Hepatocyte (in vitro differentiated cells): ENCODE measurements at regions not wholly inside any gene's neighbourhood (a gene's known extent, or its start where the extent isn't known, plus 50 kb on each side); places are given as distances from the start of the nearest gene placed in this dataset.

Experiments used
- DNase-seq: peaks from one replicate; pipeline ENCODE4 v3.0.0-alpha.2; 2016; ENCODE audit warnings: low spot score
- H2AFZ ChIP-seq: fragments of 200-600 bp; sonication (generic); 2 replicates; pipeline ENCODE4 v1.6.0; 2016; ENCODE audit warnings: antibody characterized with exemption, mild to moderate bottlenecking
- H3K27ac ChIP-seq: fragments of 200-600 bp; sonication (generic); 2 replicates; pipeline ENCODE4 v1.5.1; 2016; ENCODE audit warnings: mild to moderate bottlenecking
- H3K27me3 ChIP-seq: fragments of 200-600 bp; sonication (generic); 2 replicates; pipeline ENCODE4 v1.6.1; 2016
- H3K36me3 ChIP-seq: fragments of 200-600 bp; sonication (generic); replicated peaks from 2 replicates; pipeline ENCODE4 v1.5.1; 2016; ENCODE audit warnings: low read depth; ENCODE audit not compliant: insufficient read depth
- H3K4me1 ChIP-seq: fragments of 200-600 bp; sonication (generic); 2 replicates; pipeline ENCODE4 v1.5.1; 2016; ENCODE audit warnings: mild to moderate bottlenecking, moderate library complexity; ENCODE audit not compliant: insufficient read depth
- H3K4me2 ChIP-seq: fragments of 200-600 bp; sonication (generic); 2 replicates; pipeline ENCODE4 v1.6.0; 2016
- H3K4me3 ChIP-seq: fragments of 200-600 bp; sonication (generic); 2 replicates; pipeline ENCODE4 v1.5.1; 2016; ENCODE audit warnings: mild to moderate bottlenecking
- H3K79me2 ChIP-seq: fragments of 200-600 bp; sonication (generic); 2 replicates; pipeline ENCODE4 v1.6.0; 2017; ENCODE audit warnings: mild to moderate bottlenecking
- H3K9me2 ChIP-seq: fragments of 200-600 bp; sonication (generic); replicated peaks from 2 replicates; pipeline ENCODE4 v1.6.0; 2017; ENCODE audit warnings: mild to moderate bottlenecking; ENCODE audit not compliant: insufficient read depth
- H3K9me3 ChIP-seq: fragments of 200-600 bp; sonication (generic); 2 replicates; pipeline ENCODE4 v1.5.1; 2016; ENCODE audit warnings: low read depth, mild to moderate bottlenecking
- H4K20me1 ChIP-seq: fragments of 200-600 bp; sonication (generic); 2 replicates; pipeline ENCODE4 v1.6.0; 2016; ENCODE audit warnings: mild to moderate bottlenecking; ENCODE audit not compliant: insufficient read depth, poor library complexity, severe bottlenecking
- CTCF ChIP-seq: fragments of 200-600 bp; sonication (generic); IDR thresholded peaks from 2 replicates; pipeline ENCODE4 v1.5.1; 2016; ENCODE audit warnings: antibody characterized with exemption, mild to moderate bottlenecking; ENCODE audit not compliant: poor library complexity
- EZH2 ChIP-seq: fragments of 200-600 bp; sonication (generic); IDR thresholded peaks from 2 replicates; pipeline ENCODE4 v1.6.1; 2016; ENCODE audit warnings: antibody characterized with exemption, mild to moderate bottlenecking, borderline replicate concordance
- EZH2phosphoT487 ChIP-seq: fragments of 200-600 bp; sonication (generic); IDR thresholded peaks from one replicate; pipeline ENCODE4 v1.6.1; 2018; ENCODE audit warnings: antibody characterized with exemption, mild to moderate bottlenecking, low read depth, moderate library complexity; ENCODE audit not compliant: unreplicated experiment, severe bottlenecking
- WGBS: methylation state at CpG from one replicate; pipeline ENCODE4 v1.1.6; 2016; ENCODE audit warnings: low lambda C conversion rate; ENCODE audit errors: missing lambda C conversion rate; 5-methylcytosine and 5-hydroxymethylcytosine counted together

GRCh38 chr16:5971106-5971505 lies 873.5 kb upstream of the EEF2KMT start:
- Histone ChIP-seq H3K4me3 (no peak overlapping the region), H3K9me3 (no peaks in the 10 kb centered on the region), H3K4me1 (no peaks in the 10 kb centered on the region), H2AFZ (no peak overlapping the region), H3K9me2 (no peaks in the 10 kb centered on the region), H3K79me2 (no peaks in the 10 kb centered on the region), H3K4me2 (no peak overlapping the region), H3K36me3 (no peaks in the 10 kb centered on the region), H3K27ac (no peak overlapping the region), H4K20me1 (no peaks in the 10 kb centered on the region), H3K27me3 (no peaks in the 10 kb centered on the region)
- 79% methylated on average over 2 of the region's 2 CpGs for WGBS
- DNase-seq = no peak
- no peak for TF ChIP-seq EZH2phosphoT487
- TF ChIP-seq EZH2 = no peak
- TF ChIP-seq CTCF = no peak

- Histone ChIP-seq H3K79me2 (no peaks in the 10 kb centered on the region), H3K27me3 (no peaks in the 10 kb centered on the region), H3K9me3 (no peaks in the 10 kb centered on the region), H3K4me3 (no peak overlapping the region), H3K4me2 (no peak overlapping the region), H3K9me2 (no peaks in the 10 kb centered on the region), H3K4me1 (no peaks in the 10 kb centered on the region), H2AFZ (no peak overlapping the region), H3K27ac (no peak overlapping the region), H4K20me1 (no peaks in the 10 kb centered on the region), H3K36me3 (no peaks in the 10 kb centered on the region)
- no peak for DNase-seq
- no peak for TF ChIP-seq EZH2
- TF ChIP-seq CTCF = no peak
- no peak for TF ChIP-seq EZH2phosphoT487
- 87% methylated on average over 7 of the region's 7 CpGs for WGBS
Observed at GRCh38 chr16:5966004-5966403, 868.4 kb upstream of the EEF2KMT start.

DNA sequence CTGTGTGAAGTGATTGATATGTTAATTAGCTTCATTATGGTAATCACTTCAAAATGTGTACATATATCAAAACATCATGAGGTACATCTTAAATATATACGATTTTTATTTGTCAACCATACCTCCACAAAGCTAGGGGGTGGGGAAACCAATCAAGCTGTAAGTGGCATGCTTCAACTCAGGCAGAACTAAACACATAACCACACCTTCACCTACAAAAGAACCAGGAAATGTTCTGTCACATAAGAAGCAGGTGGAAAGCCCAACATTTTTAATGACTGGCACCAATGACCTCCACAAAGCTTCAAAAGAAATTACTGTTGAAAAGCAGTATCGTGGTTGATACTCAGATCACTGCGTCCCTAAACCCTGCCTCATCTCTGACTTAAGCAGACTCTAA lies 867.7 kb upstream of the EEF2KMT start:
- no peaks in the 10 kb centered on the region for H4K20me1 ChIP-seq
- WGBS = 87% methylated on average over 3 of the region's 3 CpGs

More for the DNA sequence above, 867.7 kb upstream of the EEF2KMT start:
- H3K27me3 ChIP-seq = no peaks in the 10 kb centered on the region
- DNase-seq = no peak
- H3K9me3 ChIP-seq = no peaks in the 10 kb centered on the region
- H3K4me3 ChIP-seq = no peak overlapping the region
- no peaks in the 10 kb centered on the region for H3K36me3 ChIP-seq
- H3K4me1 ChIP-seq = no peaks in the 10 kb centered on the region
- no peak overlapping the region for H2AFZ ChIP-seq
- no peaks in the 10 kb centered on the region for H3K79me2 ChIP-seq
- H3K27ac ChIP-seq = no peak overlapping the region
- H3K9me2 ChIP-seq = no peaks in the 10 kb centered on the region
- TF ChIP-seq CTCF (no peak), EZH2phosphoT487 (no peak)
- H3K4me2 ChIP-seq = no peak overlapping the region
